HG03175 (cell line): ENCODE measurements at regions not wholly inside any gene's neighbourhood (a gene's known extent, or its start where the extent isn't known, plus 50 kb on each side); places are given as distances from the start of the nearest gene placed in this dataset.
"Not testable (repeated sequence)": the region's sequence is repeated elsewhere in the genome, so short reads cannot be mapped to it uniquely, and the experiment has no call there.

Experiments
- ATAC-seq: cut with Tn5 transposase; IDR thresholded peaks from one replicate; pipeline ENCODE4 v1.9.1; 2021; ENCODE audit warnings: mild to moderate bottlenecking, moderate library complexity; ENCODE audit not compliant: unreplicated experiment

DNA sequence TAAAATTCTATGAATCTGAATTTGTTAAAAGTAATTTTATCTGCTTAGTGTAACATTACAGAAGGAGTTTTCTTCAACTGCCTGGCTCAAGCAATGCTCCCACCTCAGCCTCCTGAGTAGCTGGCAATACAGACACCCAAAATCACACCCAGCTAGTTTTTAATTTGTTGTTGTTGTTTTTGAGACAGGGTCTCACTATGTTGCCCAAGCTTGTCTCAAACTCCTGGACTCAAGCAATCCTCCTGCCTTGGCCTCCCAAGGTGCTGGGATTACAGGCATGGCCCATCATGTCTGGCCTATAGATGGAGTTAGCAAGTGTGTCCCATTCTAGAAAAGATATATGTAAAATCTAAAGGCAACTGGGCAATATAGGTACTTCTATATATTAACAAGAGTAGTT, 1580.4 kb upstream of the PRR20A start:
- ATAC-seq = no peak

DNA sequence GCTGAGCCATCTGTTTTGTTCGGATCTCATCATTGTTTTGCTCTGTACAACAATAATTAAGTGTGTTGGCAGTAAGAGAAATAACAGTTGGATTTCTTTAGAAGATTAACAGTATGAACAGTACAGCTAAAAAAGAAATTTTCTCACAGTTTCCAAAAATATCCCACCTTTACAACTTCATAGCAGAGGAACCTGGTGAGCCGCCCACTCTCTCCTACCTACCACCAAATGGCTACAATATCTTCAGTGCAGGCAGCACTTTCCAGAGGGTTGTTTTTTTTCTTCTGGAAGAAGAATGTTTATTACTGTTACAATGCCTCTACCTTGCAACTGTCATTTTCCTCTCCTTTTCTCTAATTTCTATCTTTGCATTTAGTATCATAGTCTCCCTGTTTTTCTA, 1577.5 kb upstream of the PRR20A start:
- ATAC-seq = no peak

DNA sequence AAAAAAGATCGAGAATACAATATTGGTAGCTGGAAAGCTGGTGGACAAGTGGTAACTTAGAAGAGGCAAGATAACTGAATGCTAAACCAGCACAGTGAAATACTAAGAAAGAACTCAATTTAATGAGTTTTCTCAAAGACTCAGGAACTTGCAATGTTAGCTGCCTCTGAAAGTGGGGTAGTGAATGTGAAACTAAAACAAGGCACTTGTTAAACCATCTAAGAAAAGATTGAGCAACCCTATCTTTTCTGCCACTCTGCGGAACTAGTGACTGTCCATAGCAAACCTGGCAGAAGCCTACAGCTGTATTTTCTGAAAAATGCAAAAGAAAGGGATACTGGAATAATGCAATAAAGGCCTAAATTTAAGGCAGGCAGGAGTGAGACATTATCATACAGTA, 1574.4 kb upstream of the PRR20A start:
- no peak for ATAC-seq

DNA sequence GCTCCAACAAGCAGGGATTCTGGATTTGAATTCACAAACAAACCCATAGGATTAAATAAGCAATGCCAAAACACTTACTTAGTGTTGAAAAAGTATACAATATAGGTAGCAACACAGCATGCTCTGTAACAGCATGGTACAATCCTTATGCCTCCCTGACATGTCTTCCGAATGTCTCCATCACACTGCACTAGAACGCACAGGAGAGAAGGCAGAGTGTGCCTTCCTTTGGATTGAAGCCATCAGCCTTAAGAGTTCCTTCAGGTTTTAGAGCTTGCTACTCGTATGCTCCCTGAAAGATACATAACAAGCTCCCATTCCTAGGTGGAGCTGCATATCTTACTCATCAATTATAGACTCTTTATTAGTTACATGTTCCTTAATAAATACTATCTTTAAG, 1573.9 kb upstream of the PRR20A start:
- ATAC-seq = no peak

DNA sequence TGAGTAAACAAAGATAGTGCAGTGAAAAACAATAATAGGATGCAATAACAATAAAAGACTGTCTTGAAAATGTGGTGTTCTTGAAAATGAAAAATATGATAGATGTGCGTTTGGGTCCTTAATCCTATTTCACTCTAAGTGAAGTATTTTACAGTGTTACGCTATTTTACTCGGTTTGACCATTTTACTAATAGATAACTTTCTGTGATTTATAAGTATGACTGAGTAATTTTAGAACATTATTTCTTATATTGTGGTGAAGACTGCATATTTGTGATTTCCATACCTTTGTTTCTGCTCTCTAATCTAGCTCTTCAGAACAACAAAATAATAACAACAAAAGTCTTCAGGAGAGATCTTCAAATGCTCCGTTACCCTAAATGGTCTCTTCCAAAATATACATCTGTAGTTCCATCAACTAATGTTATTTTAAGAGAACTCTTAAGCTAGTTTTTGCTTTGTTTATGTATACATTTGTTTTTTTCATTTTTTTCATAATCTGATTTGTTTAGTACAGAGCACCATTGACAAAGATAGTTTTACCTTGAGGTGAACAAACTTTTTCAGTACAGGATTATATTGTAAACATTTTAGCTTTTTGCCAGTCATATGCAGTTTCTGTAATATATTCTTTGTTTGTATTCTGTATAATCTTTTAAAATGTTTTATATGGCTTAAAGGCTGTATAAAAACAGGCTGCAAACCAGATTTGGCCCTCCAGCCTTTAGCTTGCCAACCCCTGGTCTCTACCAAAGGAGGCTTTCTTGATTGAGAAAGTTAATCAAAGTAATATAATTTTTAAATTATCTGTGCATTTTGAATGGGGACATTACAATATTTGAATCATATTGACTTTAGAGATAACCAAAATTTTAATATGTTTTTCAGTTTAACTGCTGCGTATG, 1572.7 kb upstream of the PRR20A start:
- no peak for ATAC-seq

DNA sequence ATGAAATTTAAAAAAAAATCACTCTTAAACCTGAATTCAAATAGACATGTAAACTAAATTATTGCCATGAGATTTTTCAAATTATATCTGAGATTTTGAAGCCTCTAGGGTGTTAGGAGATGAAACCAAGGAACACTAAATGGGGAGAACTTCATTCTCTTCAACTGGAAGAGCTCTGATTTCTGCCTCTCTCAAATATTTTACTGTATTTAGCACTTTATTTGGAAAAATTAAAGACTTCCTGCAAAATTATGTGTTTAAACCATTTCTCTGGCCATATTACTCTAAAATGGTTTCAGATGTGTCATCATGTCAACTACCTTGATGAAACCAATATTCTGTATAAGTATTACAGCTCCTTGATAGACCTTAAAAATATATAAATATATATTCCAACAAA, 1571.6 kb upstream of the PRR20A start:
- no peak for ATAC-seq

DNA sequence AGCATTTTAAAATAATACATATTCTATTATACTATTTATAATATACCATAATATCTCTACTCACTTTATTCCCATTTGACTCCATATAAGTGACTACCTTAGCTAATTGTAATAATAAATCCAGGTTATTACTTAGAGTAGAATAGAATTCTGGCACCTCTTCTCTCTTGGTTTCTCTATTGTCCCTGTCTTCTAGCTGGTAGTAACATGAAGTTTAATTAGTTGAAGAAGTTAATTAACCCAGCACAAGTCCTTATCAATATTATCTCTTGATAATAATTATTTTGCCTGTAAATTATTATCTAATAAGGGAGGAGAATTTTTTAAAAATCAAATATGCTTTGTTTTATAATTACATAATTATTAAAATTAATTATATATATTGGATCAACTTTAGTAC, 1571.2 kb upstream of the PRR20A start:
- ATAC-seq = no peak

DNA sequence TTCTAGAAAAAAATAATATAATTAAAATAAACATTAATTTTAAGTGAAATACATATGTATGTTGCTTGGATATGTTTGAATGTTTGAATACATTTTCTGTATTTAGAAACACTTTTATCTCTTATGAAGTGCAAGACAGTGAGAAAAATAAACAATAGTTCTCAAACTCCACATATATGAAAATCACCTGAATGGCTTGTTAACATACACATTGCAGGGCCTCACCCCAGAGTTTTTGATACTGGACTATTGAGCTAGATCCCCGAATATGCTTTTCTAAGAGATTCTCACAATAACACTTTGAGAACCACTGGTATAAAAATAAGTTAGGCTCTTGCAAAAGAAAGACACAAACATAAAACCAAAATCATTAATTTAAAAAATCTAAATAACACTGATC, 1570.3 kb upstream of the PRR20A start:
- no peak for ATAC-seq

DNA sequence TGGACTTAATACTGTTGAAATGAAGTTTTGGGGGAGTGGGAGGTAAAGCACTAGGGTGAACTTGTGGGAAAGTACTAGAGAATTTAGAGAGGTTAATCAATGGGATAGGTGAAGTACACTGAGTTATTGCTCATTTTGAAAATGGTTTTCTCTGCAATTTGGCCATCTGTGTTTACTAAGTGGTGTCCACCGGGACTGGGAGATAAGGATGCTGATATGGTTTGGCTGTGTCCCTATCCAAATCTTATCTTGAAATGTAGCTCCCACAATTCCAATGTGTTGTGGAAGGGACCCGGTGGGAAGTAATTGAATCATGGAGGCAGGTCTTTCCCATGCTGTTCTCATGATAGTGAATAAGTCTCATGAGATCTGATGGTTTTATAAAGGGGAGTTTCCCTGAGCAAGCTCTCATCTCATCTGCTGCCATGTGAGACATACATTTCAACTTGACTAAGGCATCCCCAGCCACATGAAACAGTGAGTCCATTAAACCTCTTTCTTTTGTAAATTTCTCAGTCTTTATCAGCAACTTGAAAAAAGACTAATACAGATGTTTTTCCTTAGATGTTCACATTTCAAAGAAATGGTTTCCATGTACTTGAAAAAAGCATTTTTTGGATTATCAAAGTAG, 1569.4 kb upstream of the PRR20A start:
- no peak for ATAC-seq

DNA sequence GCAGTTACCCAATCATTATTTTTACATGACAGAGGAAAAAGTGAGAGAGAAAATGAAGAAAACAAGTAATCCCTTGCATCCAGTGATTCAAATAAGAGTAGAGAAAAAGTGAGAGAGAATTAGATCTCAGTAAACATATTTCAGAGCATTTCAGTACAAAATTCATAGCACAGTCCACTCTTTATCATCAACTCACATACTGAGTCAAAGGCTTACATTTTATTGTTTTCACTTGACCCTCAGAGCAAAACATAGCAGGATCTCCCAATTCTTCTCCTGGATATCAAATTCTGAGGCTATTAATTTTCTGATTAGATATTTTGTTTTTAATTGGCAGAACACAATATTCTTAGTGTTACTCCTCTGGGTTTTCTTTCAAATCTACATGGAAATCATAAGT, 1568.3 kb upstream of the PRR20A start:
- no peak for ATAC-seq

DNA sequence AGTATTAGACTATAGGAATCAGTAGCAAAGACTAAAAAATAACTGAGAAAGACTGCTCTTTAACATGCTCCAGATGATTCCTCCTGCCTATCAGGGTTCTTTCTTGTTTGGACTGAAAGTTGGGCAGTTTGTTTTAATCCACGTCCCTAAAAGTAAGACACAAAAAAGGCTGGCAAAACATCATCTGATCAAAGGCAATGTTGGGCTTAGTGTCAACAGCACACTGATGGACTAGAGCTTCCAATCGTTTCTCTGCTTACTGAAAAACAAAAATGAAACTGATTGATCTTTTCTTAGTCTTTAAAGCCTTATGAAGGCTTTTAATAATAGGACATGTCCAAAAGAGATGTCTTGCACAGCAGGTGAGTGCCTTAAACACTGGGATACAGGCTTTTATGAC, 1567.9 kb upstream of the PRR20A start:
- ATAC-seq = no peak

DNA sequence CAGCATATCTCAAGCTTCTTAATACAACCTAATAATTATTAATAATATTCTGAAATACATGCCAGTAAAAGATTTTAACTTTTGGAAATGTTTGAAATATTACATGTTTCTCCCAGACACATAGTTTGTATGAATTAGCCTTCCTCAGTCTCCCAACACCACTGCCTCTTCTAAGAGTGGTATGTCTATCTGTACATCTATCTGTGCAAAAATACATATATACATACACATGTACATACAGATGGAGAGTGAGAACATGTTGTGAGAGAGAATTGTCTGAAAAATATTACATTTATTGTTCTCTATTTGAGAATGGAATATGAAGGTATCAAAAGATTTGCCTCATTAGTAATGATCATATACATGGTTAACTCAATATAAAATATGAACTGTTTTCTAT, 1567.2 kb upstream of the PRR20A start:
- no peak for ATAC-seq

DNA sequence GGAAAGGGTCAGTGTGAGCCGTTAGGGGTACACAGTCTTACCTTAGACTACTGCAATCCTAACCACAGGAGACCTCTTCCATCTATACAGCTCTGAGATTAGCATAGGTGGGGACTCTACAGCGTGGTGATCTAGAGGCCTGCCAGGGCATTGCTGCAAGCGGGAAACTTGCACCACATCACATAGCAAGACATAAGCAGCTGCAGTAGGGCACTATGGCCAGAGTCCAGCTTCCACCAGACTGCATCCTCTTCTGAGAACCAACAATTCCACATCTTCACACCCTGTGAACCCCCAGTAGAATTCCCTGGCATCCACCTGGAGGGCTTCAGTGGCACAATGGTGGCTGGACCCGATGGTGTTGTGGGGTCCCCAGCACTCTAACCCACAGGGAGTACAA, 1564.3 kb upstream of the PRR20A start:
- ATAC-seq = no peak

DNA sequence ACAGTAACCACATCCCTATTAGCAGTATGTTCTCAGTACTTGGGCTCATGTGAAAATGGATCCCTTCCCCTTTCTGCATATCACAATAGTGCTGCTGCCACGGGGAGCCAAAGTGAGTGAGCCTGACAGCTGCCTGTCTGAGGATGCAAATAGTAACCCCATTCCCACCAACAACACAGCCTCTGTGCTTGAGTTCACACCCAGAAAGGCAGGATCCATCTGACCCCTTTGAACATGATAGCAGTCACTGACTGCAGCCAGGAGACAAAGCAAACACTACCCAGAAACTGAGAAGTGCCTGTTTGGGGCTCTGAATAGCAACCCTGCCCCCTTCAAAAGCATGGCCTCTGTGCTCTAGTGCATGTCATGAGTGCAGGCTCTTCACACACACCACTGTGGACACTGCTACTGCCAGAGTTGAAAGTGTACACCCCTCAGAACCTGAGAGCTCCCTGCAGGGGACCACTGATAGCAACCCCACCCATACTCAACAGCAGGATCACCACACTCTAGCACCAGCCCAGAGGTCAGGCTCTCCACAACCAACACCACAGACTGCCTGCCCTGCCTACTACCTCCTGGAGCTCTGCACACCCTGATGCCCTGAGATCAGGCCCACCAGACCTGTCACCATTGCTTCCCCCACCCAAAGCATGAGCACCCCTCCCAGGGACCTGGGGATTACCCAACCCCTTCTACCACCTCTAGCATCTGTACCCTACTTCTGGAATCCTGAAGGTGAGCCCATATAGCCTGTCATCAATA, 1563.5 kb upstream of the PRR20A start:
- no peak for ATAC-seq

DNA sequence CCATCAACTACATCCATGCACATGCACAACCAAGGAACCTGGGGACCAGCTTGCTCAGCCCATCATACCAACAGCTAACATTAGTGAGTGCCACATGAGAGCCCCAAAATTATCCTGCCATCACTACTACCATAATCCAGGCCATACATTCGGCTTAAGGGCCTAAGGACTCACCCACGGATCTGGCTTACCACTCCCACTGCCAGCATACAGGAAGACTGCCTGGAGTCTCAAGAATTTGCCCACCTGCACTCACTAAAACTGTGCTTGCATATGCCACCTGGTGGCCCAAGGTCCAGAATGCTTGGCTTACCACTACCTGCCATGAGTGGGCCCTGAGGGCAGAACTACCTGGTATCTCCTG, 1562.9 kb upstream of the PRR20A start:
- ATAC-seq = no peak

DNA sequence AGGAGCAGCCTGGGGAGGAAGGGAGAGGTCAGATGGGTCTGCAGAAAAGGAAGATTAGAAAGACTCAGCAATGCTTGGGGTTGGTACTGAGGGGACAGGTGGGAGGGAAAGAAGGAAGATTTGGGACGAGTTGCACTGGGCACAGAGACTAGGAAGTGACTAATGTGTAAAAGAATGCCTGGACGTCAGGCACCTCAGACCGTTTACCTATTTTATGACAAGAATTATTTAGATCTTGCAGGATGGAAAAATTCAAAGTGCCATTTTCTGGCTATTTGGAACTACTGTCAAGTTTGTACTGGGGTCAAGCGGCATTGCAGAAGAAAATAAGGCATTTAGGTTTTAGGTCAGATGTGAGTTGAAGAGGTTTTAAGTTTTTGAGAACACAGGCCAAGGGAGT, 1558.4 kb upstream of the PRR20A start:
- ATAC-seq = not testable (repeated sequence)

DNA sequence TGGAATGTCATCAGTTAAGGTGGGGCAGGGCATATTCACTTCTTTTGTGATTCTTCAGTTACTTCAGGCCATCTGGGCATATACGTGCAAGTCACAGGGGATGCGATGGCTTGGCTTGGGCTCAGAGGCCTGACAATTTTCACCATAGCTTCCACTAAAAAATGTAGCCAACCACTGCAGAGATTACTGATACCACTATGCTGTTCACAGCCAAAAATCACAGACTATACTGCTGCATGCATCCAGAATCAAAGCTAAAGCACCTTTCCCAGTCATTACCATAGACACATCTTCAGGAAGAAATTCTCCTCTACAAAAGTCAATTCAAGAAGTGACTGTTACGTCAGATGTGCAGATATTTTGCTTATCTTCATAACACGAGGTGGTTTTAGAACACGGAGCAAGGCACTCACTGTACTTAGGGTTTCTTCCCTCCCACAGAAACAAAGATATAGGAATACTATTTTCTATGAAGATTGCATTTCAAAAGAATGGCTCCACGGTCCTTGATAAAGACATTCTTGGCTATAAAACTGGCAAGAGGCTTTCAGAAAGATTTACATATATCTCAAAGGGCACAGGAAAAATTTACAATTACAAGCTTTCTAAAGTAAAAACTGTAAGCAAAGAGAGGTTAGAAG, 1556.6 kb upstream of the PRR20A start:
- no peak for ATAC-seq

DNA sequence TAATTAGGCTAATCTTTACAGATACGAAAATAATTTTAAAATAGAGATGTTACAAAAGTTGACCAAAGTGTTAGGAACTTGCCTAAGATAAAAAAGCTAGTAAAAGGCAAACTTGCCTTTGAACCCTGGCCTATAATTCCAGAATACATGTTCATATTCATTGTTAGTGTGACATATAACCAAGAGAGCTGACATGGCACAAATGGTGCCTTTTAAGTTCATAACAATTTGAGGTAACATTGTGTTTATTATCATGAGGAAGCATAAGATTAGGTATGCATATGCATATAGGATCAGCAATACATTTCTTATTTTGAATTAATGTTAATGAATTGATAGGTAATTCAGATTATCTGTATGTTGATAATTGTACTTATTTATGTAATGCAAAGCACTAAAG, 1537.9 kb upstream of the PRR20A start:
- no peak for ATAC-seq

DNA sequence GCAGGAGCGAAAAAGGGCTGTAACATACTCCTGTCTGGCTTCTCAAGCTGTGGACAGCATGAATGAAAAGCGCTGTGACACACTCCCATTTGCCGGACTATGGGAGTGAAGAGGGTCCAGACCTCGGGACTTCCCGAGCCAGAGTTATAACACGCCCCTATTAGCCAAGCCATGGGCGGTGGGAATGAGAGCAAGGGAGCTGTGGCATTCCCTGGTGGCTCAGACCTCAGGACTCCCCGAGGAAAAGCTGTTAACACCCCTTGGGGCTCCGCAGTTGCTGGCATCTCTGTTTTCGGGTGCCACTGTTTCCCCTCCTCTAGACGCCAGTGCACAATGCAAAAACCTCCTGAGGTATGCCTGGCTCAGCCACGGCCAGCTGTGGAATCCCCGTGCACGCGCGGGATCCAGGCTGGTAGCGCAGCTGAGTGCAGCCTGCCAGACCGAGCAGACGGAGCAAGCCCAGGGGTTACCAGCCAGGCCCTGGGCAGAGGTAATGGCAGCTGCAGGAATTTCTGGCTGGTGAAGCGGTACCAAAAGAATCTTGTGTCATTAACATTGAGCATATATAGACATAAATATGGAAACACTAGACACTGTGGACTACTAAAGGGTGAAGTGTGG, 1534.6 kb upstream of the PRR20A start:
- ATAC-seq = no peak

DNA sequence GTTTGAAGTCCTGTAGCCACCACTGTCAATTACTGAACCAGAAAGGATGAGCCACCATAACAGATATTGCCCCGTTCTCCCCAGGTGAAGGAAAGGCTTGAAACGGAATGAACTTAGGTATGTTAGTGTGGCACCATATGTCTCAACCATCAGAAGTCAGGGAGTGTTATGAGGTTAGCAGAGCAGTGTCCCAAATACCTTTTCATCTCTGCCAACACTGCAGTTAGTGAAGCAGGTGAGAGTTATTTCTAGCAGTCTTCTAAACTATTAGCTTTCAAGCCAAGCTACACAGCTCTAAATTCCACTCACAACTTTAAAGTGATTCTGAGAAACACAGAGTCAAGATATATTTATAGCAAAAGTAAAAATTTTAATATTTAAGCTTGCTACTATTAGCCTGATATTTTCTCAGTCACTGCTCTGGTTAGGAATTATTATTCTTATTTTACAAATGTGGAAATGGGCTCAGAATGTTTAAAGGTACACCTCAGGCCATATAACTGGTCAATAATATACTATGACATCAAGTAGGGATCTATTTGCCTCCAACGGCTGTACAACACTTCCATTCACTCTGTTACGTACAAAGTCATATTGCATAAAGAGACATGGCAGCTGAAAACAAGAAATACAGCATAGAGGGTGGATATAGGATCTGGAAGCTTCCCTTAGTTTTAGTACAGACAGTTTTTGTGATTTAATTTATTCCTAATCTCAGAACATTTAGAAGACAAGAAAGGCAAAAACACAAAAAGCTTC, 1527.1 kb upstream of the PRR20A start:
- no peak for ATAC-seq
